GM19397 (cell line): ENCODE measurements at regions not wholly inside any gene's neighbourhood (a gene's known extent, or its start where the extent isn't known, plus 50 kb on each side); places are given as distances from the start of the nearest gene placed in this dataset.

Experiments used
- ATAC-seq: cut with Tn5 transposase; IDR thresholded peaks from one replicate; pipeline ENCODE4 v1.9.1; 2021; ENCODE audit warnings: mild to moderate bottlenecking, moderate library complexity; ENCODE audit not compliant: unreplicated experiment

DNA sequence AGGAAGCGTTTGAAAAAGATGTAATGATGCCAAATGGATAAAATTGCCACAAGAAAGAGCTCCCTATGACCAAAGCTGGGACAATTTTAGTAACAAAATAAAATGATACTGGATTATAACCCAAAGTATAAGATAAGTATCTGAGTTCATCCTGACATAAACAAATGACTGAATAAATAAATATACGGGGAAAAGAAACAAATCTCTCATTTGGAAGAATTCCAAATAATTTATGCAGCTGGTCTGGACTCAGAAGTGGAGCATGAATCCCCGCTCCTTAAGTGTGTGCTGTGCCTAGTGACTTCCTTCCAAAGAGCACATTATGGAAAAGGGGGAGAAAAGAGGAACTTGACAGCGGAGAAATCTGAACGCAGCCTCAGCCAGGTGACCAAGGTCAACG, 186.2 kb downstream of the RAMP3 start:
- ATAC-seq, result no peak

DNA sequence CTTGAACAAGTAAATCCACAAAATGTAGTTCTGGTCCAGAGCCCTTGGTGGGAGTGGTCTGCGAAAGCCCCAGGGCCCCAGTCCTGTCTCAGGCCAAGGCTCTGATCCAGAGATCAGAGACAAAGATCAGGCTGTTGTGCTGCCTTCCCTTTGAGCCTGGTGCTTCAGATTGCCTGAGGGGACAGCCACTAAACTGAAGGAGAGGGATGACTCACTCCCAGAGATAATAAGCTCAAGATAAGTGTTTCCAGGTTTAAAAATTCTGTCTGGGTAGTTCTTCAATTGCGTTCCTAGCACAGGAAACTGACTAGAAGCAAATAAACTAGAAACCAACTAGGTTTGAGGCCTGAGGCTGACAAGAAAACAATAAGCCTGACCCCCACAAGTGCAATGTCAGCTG, 190.2 kb downstream of the RAMP3 start:
- no peak for ATAC-seq

DNA sequence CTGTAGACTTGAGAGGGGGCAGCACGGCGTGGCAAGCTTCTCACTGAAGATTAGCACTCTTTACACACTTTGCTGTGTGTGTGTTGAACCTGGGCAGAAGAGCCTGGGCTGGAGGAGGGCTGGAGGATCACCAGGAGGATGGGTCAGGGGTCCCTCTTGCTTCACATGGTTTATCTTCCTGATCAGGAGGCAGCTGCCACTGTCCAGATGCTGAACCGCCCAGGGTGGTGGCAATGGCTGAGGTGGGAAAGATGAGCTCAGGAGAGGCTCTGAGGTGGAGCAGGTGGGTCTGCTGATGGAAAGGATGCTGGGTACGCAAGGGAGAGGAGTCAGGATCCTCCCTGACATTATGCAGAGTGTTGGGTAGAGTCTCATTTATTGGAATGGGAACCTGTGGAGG, 191.5 kb downstream of the RAMP3 start:
- ATAC-seq, result no peak

DNA sequence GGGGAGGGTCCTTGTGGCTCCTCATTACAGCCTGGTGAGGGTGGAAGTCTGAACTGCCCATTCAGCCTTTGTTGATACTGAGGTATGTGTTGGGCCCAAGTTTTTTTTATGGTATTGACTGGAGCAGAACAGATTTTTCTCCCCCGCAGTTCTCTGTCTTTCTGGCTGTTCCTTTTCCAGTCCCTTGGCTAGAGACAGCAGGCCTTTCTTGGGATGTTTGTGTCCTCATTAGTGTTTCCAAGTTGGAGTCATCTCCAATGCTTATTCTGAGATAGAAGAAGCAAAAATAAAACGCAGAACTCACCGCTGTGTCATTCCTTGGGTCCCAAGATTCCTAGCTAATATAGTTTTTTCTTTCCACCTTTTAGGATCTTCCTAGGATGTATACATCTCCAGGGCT, 193.3 kb downstream of the RAMP3 start:
- ATAC-seq, result no peak

DNA sequence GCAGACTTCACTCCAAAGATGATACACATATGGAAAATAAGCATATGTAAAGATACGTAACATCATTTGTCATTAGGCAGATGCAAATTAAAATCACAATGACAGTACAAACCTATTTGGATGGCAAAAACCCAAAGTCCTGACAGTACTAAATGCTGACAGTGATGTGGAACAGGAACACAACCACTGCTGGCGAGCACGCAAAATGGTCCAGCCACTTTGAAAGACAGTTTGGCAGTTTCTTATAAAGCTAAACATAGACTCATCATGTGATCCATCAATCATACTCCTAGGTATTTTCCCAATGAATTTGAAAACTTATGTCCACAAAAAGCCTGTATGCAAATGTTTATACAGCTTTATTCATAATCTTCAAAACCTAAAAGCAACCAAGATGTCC, 200.7 kb downstream of the RAMP3 start:
- ATAC-seq, result no peak

DNA sequence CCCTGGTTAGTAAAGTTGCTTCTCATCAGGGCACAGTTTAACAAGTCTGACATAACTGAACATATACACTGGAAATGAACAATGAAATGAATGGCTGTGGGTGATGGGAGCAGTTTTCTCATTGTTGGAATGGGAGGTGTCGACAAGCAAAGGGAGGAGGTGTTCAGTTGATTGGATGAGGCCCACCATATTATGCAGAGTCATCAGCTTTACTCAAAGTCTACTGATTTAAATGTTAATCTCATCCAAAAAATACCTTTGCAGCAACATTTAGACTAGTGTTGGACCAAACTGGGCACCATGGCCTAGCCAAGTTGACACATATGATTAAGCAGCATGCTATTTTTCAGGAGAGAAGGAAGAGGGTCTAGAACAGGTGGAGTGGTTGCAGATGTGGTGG, 201.7 kb downstream of the RAMP3 start:
- ATAC-seq, result no peak

DNA sequence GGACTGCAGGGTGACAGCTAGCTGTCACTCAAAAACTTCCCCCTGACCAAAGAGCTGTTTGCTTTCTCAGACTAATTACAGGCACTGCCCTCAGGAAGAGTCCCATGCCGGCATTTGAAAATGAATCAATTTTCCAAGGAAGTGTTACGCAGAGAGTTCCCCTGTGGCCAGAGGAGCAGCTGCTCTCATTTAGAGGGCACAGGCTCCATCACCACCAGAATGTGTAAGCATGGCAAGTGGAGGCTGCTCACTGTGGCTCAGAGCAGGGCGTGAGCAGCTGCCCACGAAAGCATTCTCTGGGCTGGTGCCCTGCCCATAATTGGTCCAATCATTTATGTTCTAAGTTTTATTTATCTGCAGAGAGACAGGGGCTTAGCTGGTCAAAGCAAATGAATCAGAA, 202.2 kb downstream of the RAMP3 start:
- ATAC-seq, result no peak

DNA sequence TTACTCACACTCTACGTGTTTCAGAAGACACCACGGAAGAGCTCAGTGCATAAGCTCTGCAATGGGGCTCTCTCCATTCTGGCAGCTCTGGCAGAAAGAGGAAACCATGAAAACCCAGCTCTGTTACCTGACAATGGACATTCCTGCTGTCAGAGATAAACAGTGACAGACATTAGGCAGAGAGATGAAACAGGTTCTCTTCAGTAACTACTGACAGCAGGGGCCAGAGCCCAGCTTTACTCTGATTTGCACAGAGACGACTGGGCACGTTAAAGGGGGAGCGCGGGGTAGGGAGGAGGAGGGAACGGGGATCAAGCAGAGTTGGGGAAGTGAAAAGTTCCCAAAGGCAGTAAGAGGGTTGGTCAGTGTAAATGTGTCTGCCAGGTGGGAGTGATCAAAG, 206.1 kb downstream of the RAMP3 start:
- no peak for ATAC-seq

DNA sequence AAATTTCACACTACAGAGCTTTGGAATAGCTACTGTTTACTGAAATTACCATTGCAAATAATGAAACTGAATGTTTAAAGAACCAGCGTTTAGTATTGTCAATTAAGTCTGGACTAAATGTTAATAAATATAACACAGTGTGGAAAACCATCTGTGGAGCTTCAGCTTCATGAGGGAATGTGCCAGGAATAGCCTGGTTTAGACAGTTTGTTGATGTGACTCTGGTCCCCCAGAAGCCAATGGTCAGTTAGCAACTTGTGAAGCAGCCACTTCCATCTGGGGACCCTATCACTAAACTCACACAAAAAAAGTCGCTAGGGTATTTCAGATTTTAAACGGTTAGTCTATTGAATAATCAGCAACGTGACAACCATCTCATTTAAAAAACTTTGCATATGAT, 207.8 kb downstream of the RAMP3 start:
- ATAC-seq, result no peak

DNA sequence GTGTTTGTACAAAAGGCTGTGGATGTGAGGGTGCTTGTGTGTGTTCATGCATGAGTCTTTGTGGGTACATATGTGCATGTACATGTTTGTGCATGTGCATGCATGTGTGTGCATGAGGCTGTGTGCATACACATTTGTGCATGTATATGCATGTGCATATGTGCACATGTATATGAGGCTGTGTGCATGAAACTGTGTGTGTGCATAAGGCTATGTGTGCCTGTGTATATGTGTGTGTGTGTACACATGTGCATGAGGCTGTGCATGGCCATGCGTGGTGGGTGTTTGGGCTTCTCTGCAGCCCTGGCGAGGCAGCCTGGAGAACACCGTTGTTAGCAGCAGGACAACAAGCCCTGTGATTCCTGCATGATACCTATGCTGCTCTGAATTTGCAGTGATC, 207.7 kb upstream of the ADCY1 start:
- no peak for ATAC-seq

DNA sequence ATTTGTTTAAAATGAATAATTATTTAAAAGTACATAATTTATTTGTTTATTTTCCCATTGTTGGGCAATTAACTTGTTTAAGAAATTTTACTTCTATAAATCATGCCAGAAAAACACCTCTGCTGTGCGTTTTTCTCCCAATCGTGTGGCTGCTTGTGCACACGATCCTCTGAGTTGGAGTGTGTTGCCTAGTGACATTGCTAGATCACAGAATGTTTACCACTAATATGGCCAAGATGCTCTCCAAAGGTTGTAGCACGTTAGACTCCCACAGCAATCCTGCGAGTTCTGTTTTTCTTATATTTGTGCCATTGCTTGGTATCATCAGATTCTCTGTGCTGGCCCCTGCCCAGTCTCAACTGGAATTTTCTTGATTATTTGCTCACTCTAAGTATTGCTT, 207.1 kb upstream of the ADCY1 start:
- ATAC-seq, result no peak

DNA sequence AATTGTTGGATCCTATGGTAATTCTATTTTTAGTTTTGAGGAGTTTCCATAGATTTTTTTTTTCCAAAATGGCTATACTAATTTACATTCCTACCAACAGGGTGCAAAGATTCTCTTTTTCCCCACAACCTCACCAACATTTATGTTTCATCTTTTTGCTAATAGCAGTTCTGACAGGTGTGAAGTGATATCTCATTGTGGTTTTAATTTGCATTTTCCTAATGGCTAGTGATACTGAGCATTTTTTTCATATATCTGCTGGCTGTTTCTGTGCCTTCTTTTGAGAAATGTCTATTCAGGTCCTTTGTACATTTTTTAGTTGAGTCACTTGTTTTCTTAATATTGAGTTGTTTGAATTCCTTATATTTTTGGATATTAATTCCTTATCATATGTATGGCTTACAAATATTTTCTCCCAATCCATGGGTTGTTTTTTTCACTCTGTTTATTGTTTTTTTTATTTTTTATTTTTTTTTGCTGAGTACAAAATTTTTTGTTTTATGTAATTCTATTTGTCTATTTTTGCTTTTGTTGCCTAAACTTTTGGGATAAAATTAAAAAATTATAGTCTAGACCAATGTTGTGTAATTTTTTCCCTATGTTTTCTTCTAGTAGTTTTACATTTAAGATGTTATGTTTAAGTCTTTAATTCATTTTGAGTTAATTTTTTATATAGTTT, 205.9 kb upstream of the ADCY1 start:
- ATAC-seq, result no peak

DNA sequence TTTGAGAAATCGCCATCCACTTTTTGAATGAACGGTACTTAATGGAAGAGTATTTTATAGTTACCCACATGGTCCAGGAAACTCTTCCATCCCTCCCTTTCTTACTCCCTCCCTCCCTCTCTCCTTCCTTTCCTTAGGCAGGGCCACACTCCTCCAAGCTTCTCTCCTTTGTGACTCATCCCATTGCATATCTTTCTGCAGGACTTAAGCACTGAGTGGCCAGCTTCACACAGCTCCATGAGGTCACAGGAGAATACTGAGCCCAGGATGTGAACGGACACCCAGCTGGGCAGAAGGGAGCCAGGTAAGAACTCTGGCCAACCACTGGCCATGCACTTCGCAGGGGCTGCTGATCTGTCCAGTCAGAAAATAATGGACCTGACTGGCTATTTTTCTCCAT, 189.7 kb upstream of the ADCY1 start:
- ATAC-seq, result no peak

DNA sequence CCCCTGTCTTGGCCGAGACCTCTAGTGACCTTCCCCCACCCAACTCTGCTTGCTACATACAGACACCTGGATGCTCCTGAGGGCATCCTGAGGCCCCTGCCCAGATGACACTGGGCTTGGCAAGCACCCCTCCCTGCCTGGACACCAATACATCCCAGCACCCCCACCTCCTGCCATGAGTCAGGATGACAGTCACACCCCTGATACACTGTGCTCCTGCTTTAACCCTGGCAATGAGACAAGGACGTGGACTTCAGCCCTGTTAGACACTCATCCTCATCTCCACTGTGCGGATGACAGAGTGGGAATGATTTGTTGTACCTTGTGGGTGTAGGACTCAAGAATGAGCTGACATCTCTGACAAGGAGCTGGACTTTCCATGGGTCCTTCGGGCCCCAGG, 186.3 kb upstream of the ADCY1 start:
- no peak for ATAC-seq

DNA sequence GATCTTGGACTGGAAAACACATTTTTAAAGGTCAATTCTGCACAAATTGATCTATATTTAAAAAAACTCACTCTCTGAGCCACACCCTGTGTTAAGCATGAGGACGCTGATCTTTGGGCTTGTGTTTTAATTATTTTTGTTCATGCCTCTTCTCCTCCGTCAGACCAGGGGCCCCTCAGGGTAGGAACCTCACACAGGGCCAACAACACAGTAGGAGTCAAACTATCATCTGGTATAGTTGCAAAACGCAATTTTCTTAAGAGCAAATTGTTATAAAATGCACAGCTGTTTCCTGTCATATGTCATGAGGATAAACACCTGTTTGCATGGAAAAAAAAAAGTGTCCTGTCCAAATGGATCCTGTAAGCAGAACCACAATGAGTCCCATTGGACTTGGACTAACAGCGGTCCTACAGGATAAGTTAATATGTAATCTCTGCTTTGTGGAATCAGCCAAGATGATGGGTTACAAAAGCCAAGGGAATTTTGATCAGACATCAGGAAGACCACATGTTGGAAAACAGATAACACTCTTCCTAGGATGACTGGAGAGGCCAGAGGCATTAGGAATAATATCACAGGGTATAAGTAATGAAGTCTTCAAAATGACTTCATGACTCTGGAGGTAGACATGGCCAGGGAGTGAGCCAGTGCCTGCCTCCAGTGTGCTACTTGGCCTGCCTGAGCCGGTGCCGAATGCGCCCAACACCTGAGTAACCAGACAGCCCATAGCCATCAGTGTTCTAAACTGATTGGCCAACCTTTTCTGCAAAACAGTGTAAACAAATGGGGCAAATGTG, 184.9 kb upstream of the ADCY1 start:
- no peak for ATAC-seq

DNA sequence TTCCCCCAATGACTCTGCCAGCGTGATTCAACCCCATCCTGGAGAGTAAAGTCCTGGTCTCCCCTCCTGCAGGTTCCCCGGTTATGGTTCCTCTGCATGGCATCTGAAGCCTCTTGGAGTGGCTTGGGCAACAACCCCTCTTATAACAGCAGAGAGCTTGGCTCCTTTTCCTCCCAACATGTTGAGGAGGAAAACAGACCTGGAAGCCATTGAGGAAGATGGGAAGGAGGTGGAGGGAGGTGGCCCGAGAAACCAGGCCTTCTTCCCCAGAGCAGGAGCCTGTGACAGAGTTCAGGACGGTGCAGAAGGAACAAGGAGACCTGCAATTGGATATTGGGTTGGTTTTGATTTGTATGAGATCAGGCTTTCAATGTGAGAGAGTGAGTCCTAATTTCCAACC, 184.0 kb upstream of the ADCY1 start:
- no peak for ATAC-seq

DNA sequence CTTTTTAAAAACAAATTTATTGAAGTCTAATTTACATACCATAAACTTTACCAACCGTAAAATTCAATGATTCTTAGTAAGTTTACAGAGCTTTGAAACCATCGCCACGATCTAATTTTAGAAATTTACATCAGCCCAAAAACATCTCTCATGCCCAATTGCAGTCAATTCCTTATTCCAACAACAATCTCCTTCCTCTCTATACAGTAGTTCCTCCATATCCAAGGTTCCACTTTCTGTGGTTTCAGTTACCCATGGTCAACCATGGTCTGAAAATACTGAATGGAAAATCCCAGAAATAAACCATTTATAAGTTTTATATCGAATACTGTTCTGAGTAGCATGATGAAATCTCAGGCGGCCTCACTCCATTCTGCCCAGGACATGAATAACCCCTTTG, 183.4 kb upstream of the ADCY1 start:
- no peak for ATAC-seq

DNA sequence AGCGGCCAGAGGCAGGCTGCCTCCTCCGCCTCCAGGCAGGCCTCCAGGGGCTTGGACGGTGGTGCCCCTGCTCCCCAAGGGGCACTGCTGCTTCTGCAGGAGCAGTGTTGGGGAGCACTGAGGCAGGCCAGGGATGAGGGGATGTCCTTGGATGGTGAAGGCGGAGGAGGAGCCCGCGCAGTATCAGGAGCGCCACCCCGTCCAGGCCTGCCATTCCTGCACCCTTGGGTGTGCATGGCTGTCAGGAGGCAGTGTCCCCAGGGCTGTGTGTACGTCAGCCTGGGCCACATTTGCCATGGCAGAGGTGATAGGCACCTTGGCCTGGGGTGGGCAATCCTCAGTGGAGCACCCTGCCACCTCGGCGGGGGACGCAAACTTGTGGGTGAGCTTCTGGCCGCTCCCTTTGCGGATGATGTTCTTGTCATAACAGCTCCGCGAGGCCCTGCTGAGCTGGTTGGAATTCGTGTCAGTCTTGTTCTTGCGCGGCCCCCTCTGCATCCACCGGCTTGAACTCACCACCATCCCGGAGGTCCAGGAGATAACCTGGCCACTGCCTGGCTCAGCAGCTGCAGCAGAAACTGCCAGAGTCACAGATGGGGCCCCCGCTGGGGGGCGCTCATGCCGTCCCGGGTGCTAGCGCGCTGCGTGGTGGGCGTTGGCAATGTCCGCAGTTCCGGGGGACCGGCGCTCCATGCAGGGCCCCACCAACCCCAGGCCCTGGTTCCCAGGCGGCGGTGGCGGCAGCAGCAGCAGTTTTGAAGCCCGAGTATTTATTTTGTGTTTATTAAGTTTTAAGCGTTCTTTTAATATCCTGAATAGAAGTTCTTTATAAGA, 182.3 kb upstream of the ADCY1 start:
- ATAC-seq, result no peak

DNA sequence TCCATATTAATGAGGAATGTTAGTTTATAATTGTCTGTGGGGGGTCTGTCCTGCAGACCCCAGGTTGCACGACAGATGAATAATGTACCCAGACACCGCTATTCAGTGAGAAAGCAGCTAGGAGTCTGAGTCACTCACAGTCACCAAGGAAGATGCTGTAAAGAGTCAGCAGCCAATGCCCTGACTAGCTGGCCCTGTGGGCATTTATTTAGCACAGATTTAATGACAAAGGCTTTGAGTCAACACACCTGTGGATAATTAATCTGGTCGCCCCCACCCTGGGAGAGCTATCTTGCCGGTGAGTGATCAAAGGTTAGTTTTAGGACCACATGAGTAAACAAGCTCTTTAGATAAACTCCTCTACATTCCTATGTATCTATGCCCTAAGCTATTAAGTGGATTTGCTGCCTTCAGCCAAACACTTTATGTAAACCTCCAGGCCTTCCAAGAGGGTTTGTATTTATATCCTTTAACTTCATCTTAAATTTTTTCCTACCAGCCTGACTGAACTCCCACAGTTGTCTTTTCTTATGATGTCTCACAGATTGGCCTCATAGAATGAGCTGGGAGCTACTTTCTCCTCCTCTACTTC, 180.0 kb upstream of the ADCY1 start:
- ATAC-seq, result no peak

DNA sequence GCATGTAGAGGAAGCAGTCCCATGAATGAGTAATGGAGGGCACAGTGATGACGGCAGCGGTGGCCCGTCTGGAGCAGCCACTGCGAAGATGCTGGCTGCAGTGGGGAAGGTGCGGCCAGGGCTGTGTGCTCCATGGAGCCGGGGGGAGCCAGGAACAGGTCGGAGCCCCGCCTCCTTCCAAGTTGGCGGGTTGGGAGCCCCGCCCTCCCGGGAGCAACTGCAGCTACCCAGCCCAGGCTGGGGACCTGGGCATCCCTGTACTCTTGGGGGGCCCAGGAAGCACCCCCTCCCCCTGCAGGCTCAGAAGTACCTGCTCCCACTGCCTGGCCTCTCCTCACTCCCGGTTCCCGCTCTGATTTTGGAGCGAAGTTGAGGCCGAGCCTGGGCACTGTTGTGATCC, 175.1 kb upstream of the ADCY1 start:
- ATAC-seq, result no peak

DNA sequence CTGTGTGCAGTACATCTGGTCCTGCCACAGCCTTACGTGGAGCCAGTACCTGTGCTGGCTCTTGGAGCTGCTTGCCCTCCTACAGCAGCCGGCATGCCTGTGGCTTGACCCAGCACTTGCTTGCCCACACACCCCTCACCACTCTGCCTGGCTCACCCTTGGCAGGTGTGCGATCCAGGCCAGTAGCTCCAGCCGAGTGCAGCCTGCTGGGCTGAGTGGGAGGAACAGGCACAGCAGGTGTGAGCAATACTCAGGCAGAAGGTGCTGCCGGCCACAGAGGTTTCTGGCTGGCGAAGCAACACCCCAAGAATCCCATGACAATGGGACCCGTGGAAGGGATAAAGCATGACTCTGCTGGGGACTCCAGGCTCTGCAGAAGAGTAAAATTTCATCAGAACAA, 173.5 kb upstream of the ADCY1 start:
- no peak for ATAC-seq

DNA sequence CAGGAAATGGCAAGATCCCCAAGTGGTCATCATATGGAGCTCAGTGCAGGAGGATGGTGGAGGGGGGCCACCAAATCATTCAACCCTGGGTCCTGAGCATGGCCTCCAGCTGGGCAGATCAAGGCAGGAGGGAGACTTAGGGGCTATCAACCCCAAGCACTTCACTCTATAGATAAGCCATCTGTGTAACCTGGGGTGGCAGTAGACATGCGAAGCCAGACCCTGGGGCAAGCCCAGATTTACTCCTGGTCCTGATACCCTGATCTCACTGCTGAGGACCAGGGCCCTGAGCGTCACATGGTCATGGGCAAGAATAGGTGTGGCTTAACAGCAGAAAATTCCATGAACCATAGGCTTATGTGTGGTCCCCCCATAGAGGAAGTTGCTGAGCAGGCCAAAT, 173.0 kb upstream of the ADCY1 start:
- ATAC-seq, result no peak
